Stimulated activated CD8-positive, alpha-beta memory T cell treated with anti-CD3 and anti-CD28 coated beads, Interleukin-15, amount 100 ng/mL, for 4 hours (primary cell): ENCODE measurements at regions not wholly inside any gene's neighbourhood (a gene's known extent, or its start where the extent isn't known, plus 50 kb on each side); places are given as distances from the start of the nearest gene placed in this dataset.

Experiments
- DNase-seq, 2 donors: peaks; one replicate each; pipeline ENCODE4 v3.0.0-alpha.2; 2020; ENCODE audit warnings: low read depth in 2 of 2

GRCh38 chr2:12929758-12930157, 213.0 kb downstream of the TRIB2 start:
- no peak for DNase-seq

GRCh38 chr2:12930391-12930790, 213.7 kb downstream of the TRIB2 start:
- DNase-seq: no peak

- no peak for DNase-seq
Observed at GRCh38 chr2:12931186-12931844, 214.6 kb downstream of the TRIB2 start.

GRCh38 chr2:12932192-12932591, 215.5 kb downstream of the TRIB2 start:
- no peak for DNase-seq

GRCh38 chr2:12934146-12934756, 217.5 kb downstream of the TRIB2 start:
- DNase-seq: no peak

GRCh38 chr2:12935222-12935621, 218.5 kb downstream of the TRIB2 start:
- no peak for DNase-seq

- no peak for DNase-seq
Observed at GRCh38 chr2:12935796-12936195, 219.1 kb downstream of the TRIB2 start.

- DNase-seq: no peak
Observed at GRCh38 chr2:12941203-12941602, 224.5 kb downstream of the TRIB2 start.

- no peak for DNase-seq
Observed at GRCh38 chr2:12948231-12948960, 231.7 kb downstream of the TRIB2 start.

- no peak for DNase-seq
Observed at GRCh38 chr2:12948961-12949353, 232.2 kb downstream of the TRIB2 start.

- no peak for DNase-seq
Observed at GRCh38 chr2:12949406-12949805, 232.7 kb downstream of the TRIB2 start.

- DNase-seq: no peak
Observed at GRCh38 chr2:12950174-12950573, 233.4 kb downstream of the TRIB2 start.

GRCh38 chr2:12950957-12951656, 234.4 kb downstream of the TRIB2 start:
- no peak for DNase-seq

GRCh38 chr2:12951657-12951973, 234.9 kb downstream of the TRIB2 start:
- no peak for DNase-seq

- DNase-seq: no peak
Observed at GRCh38 chr2:12953596-12953995, 236.9 kb downstream of the TRIB2 start.

- no peak for DNase-seq
Observed at GRCh38 chr2:12955864-12956263, 239.1 kb downstream of the TRIB2 start.

GRCh38 chr2:12957251-12957650, 240.5 kb downstream of the TRIB2 start:
- no peak for DNase-seq

- no peak for DNase-seq
Observed at GRCh38 chr2:12959935-12960334, 243.2 kb downstream of the TRIB2 start.

- DNase-seq: no peak
Observed at GRCh38 chr2:12960671-12961070, 243.9 kb downstream of the TRIB2 start.

GRCh38 chr2:12964904-12965539, 248.3 kb downstream of the TRIB2 start:
- DNase-seq: no peak

GRCh38 chr2:12965540-12966269, 249.0 kb downstream of the TRIB2 start:
- DNase-seq: no peak
